Endodermal cell (in vitro differentiated cells): ENCODE measurements at regions not wholly inside any gene's neighbourhood (a gene's known extent, or its start where the extent isn't known, plus 50 kb on each side); places are given as distances from the start of the nearest gene placed in this dataset.
A peak's percentile ranks its signal among the peaks of the same experiment; 100 is the strongest.

Source experiments
- DNase-seq: peaks from one replicate; pipeline ENCODE4 v3.0.0-alpha.2; 2017
- H3K27ac ChIP-seq: 2 replicates; pipeline ENCODE4 v1.5.1; 2013; ENCODE audit warnings: mild to moderate bottlenecking, low read depth, low read length, moderate library complexity
- H3K27me3 ChIP-seq: 2 replicates; pipeline ENCODE4 v1.6.1; 2013; ENCODE audit warnings: mild to moderate bottlenecking, low read length, moderate library complexity; ENCODE audit not compliant: insufficient read depth, control insufficient read depth, poor library complexity, severe bottlenecking
- H3K36me3 ChIP-seq: 2 replicates; pipeline ENCODE4 v1.7.0; 2013; ENCODE audit warnings: mild to moderate bottlenecking, low read length, moderate library complexity; ENCODE audit not compliant: control insufficient read depth, insufficient read depth
- H3K4me1 ChIP-seq: one replicate; pipeline ENCODE4 v1.7.0; 2013; ENCODE audit warnings: low read length; ENCODE audit not compliant: control insufficient read depth, insufficient read depth
- H3K4me3 ChIP-seq: 2 replicates; pipeline ENCODE4 v1.5.1; 2013; ENCODE audit warnings: mild to moderate bottlenecking, low read length, moderate library complexity
- H3K9ac ChIP-seq: 2 replicates; pipeline ENCODE4 v1.6.1; 2013; ENCODE audit warnings: mild to moderate bottlenecking, low read length, moderate library complexity; ENCODE audit not compliant: poor library complexity, severe bottlenecking; ENCODE audit errors: extremely low read depth
- H3K9me3 ChIP-seq: 2 replicates; pipeline ENCODE4 v1.6.1; 2013; ENCODE audit warnings: mild to moderate bottlenecking, low read length, moderate library complexity; ENCODE audit not compliant: control insufficient read depth
- H3K27ac Mint-ChIP-seq: 2 replicates; pipeline ENCODE4 v1.8.0; 2020; ENCODE audit warnings: mixed read lengths
- H3K27me3 Mint-ChIP-seq: 2 replicates; pipeline ENCODE4 v1.8.0; 2021; ENCODE audit warnings: mild to moderate bottlenecking, mixed read lengths; ENCODE audit not compliant: insufficient read depth
- H3K36me3 Mint-ChIP-seq: 2 replicates; pipeline ENCODE4 v1.8.0; 2020; ENCODE audit warnings: low read depth, mixed read lengths
- H3K4me1 Mint-ChIP-seq: 2 replicates; pipeline ENCODE4 v1.8.0; 2020; ENCODE audit warnings: mixed read lengths
- H3K4me3 Mint-ChIP-seq: 2 replicates; pipeline ENCODE4 v1.8.0; 2020; ENCODE audit warnings: mild to moderate bottlenecking, moderate library complexity, mixed read lengths
- H3K9me3 Mint-ChIP-seq: 2 replicates; pipeline ENCODE4 v1.8.0; 2020; ENCODE audit warnings: mild to moderate bottlenecking, mixed read lengths
- WGBS, 2 experiments: methylation state at CpG; one replicate each; pipeline versions ENCODE4 v1.1.5 to v1.1.7; 2013; ENCODE audit warnings: missing lambda C conversion rate in 2 of 2, mixed read lengths in 1 of 2; ENCODE audit not compliant: insufficient coverage in 1 of 2, insufficient read length in 1 of 2; 5-methylcytosine and 5-hydroxymethylcytosine counted together
- TF ChIP-seq, protein P1 (sequence below): fragments of 200-600 bp; sonication (generic); conservative IDR thresholded peaks from 2 replicates; pipeline ENCODE4 v1.5.0; 2021; ENCODE audit warnings: antibody characterized with exemption, mild to moderate bottlenecking

DNA sequence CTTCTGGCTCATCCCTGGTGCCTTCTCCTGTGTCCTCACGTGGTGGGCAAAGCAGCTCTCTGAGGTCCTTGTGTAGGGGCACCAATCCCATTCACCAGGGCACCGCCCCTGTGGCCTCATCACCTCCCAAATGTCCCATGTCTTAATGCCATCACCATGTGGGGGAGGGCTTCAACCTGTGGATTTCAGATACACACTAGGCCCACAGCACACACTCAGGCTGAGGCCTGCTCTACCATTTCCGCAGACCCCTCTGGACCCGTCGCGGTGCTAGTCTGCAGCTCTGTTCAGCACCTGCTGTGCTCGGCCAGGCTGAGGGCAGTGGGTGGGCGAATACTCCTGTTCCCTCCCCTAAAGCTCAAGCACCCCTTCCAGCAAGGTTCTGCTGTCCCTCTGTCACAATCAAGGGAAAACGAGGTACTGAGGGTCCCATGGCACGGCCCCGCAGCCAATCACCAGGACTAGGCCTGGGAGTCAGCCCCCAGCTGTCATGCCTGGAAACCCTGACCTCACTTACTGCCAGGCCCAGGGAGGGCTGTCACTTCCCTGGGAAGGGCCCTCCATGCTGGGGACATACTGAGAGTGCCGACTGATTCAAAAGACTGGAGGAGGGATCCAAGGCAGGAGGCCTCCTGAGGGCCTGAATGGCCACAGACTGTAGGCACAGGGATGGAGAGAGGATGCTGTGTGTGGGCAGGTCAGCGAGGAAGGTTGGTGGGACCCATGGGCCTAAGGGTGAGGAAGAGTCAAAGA, 123.8 kb upstream of the RET start:
- H3K4me3 ChIP-seq: no peak overlapping the region
- H3K27me3 ChIP-seq: no peaks in the 10 kb centered on the region
- no peak overlapping the region for H3K9ac ChIP-seq
- Mint-ChIP-seq H3K4me1 (peaks cover 12% of the 10 kb centered on the region), H3K36me3 (no peaks in the 10 kb centered on the region), H3K9me3 (no peaks in the 10 kb centered on the region), H3K4me3 (peak overlapping the region; percentile 59), H3K27me3 (peaks cover 20% of the 10 kb centered on the region), H3K27ac (no peak overlapping the region)
- no peaks in the 10 kb centered on the region for H3K36me3 ChIP-seq
- TF ChIP-seq, protein P1, sequence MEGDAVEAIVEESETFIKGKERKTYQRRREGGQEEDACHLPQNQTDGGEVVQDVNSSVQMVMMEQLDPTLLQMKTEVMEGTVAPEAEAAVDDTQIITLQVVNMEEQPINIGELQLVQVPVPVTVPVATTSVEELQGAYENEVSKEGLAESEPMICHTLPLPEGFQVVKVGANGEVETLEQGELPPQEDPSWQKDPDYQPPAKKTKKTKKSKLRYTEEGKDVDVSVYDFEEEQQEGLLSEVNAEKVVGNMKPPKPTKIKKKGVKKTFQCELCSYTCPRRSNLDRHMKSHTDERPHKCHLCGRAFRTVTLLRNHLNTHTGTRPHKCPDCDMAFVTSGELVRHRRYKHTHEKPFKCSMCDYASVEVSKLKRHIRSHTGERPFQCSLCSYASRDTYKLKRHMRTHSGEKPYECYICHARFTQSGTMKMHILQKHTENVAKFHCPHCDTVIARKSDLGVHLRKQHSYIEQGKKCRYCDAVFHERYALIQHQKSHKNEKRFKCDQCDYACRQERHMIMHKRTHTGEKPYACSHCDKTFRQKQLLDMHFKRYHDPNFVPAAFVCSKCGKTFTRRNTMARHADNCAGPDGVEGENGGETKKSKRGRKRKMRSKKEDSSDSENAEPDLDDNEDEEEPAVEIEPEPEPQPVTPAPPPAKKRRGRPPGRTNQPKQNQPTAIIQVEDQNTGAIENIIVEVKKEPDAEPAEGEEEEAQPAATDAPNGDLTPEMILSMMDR: no peak
- WGBS, 2 experiments: 91 to 92% methylated on average over 10 to 13 of the region's 13 CpGs
- H3K4me1 ChIP-seq: peaks cover 3% of the 10 kb centered on the region
- H3K27ac ChIP-seq: no peak overlapping the region
- H3K9me3 ChIP-seq: no peaks in the 10 kb centered on the region
- DNase-seq: peak; percentile 53

DNA sequence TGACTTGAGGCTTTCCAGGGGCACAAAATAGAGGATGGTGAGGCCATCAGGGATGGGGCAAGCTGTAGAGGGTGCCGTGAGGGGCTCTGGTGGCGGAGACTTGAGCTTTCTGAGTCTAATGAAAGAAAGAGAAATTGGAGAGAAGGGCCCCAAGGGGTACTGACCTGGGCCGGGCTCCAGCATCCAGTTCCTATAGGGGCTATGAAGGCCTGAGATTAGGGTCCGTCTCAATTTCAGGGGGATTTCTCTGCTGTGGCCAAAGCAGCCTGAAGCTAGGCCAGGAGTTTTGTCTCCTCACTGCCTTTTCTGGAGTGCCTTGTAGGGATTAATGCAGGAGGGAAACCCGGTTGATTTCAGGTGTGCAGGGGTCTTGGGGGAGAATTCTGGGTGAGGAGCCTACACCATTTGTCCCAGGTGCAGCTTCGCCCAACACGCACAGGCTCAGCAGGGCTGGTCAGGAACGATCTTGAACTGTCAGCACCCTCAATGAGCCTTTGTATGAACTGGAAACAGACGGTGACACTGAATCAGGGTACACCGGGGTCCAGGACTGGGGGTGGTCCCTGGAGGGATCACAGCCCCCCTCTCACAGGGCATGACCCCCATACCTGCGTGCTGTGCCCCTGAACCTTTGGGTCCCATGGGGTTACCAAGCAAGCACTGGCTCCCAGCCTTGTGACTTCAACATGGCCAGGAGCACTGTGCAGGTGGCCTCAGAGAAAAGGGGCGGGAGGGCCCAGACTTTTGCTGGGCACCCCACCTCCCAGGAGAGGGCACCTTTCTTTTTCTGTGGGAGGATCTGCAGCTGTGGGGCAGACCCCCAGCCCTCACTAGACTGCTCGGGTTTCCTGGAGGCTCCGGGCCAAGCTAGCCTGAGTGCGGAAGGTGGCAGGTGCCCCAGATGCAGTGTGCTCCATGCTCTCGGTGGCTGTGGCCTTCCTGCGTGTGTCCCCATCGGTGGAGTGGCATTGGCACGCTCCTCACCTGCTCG, 122.9 kb upstream of the RET start:
- Histone ChIP-seq H3K9me3 (no peaks in the 10 kb centered on the region), H3K4me1 (peaks cover 3% of the 10 kb centered on the region), H3K36me3 (no peaks in the 10 kb centered on the region), H3K27me3 (no peaks in the 10 kb centered on the region), H3K4me3 (no peak overlapping the region), H3K27ac (no peak overlapping the region), H3K9ac (no peak overlapping the region)
- no peaks in the 10 kb centered on the region for H3K36me3 Mint-ChIP-seq
- H3K27me3 Mint-ChIP-seq: peaks cover 20% of the 10 kb centered on the region
- no peak for DNase-seq
- no peaks in the 10 kb centered on the region for H3K9me3 Mint-ChIP-seq
- 87 to 90% methylated on average over 17 to 20 of the region's 20 CpGs for WGBS, 2 experiments
- H3K4me3 Mint-ChIP-seq: no peak overlapping the region
- peaks cover 12% of the 10 kb centered on the region for H3K4me1 Mint-ChIP-seq
- H3K27ac Mint-ChIP-seq: no peak overlapping the region
- TF ChIP-seq, protein P1: no peak

DNA sequence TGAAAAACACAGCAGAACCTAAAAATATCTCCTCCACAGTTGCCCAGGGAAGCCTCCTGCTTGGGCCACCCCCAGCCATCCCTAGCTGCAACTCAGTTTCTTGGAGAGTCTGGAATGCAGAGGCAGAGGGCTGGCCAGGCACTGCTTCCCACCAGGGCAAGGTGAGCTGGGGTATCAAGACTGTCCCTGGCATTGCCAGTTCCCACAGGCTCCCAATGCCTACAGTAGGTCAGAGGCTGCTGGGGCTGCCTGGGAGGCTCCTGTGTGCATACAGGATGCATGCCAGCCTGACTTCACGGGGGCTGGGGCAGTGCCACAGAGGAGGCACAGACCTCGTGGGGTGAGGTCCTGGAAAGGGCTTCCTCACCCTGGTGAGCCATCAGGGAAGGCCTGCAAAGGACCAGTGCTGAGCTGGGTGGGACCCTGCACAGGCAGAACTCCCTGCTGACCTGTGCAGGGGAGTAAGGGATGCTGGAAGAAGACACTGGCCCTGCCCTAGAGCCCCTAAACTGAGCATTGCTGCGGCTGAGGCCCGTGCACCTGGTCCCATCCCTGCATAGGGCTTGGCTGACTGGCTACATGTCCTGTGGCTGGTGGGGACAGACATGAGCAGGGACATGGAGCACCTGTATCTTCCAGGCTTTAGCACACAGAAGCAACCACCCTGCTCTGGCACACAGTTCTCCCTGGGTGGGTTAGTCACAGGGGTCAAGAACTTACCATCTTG, 121.9 kb upstream of the RET start:
- Histone ChIP-seq H3K9ac (no peak overlapping the region), H3K4me3 (no peak overlapping the region), H3K27ac (no peak overlapping the region), H3K36me3 (no peaks in the 10 kb centered on the region), H3K4me1 (peaks cover 3% of the 10 kb centered on the region), H3K9me3 (no peaks in the 10 kb centered on the region), H3K27me3 (no peaks in the 10 kb centered on the region)
- Mint-ChIP-seq H3K4me3 (no peak overlapping the region), H3K4me1 (peaks cover 12% of the 10 kb centered on the region), H3K27me3 (peaks cover 19% of the 10 kb centered on the region), H3K27ac (no peak overlapping the region), H3K36me3 (no peaks in the 10 kb centered on the region), H3K9me3 (no peaks in the 10 kb centered on the region)
- DNase-seq: no peak
- 92 to 93% methylated on average over 2 to 4 of the region's 4 CpGs for WGBS, 2 experiments
- TF ChIP-seq, protein P1: no peak
